Neural progenitor cell (in vitro differentiated cells): ENCODE measurements at regions not wholly inside any gene's neighbourhood (a gene's known extent, or its start where the extent isn't known, plus 50 kb on each side); places are given as distances from the start of the nearest gene placed in this dataset.

Experiments
- EZH2 ChIP-seq: fragments of 200-600 bp; sonication (generic); IDR thresholded peaks from 2 replicates; pipeline ENCODE4 v1.6.1; 2017; ENCODE audit warnings: antibody characterized with exemption, mild to moderate bottlenecking, moderate library complexity
- TF ChIP-seq, protein P1 (sequence below): fragments of 200-600 bp; sonication (generic); IDR thresholded peaks from 2 replicates; pipeline ENCODE4 v1.5.1; 2017; ENCODE audit warnings: antibody characterized with exemption, mild to moderate bottlenecking

DNA sequence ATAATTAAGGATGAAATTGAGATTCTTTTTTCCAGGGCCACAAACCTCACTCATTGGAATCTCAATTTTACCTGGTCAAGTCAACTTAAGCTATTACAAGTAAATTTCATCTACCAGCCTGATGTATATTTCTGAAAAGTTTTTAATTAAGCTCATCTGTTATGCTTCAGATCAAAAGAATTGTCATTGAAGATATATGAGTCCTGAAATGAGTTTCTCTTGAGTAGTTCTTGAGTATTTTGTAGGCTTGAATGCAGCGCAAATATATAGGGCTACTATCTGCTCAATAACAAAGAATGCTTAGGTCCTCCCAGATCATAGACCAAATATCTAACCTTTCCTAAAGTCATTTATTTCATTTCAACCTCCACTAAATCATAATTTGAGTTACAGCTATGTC lies 482.2 kb upstream of the ST8SIA4 start:
- TF ChIP-seq, protein P1, sequence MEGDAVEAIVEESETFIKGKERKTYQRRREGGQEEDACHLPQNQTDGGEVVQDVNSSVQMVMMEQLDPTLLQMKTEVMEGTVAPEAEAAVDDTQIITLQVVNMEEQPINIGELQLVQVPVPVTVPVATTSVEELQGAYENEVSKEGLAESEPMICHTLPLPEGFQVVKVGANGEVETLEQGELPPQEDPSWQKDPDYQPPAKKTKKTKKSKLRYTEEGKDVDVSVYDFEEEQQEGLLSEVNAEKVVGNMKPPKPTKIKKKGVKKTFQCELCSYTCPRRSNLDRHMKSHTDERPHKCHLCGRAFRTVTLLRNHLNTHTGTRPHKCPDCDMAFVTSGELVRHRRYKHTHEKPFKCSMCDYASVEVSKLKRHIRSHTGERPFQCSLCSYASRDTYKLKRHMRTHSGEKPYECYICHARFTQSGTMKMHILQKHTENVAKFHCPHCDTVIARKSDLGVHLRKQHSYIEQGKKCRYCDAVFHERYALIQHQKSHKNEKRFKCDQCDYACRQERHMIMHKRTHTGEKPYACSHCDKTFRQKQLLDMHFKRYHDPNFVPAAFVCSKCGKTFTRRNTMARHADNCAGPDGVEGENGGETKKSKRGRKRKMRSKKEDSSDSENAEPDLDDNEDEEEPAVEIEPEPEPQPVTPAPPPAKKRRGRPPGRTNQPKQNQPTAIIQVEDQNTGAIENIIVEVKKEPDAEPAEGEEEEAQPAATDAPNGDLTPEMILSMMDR, result no peak
- TF ChIP-seq EZH2, result no peak
